DND-41 (cell line): ENCODE measurements at regions not wholly inside any gene's neighbourhood (a gene's known extent, or its start where the extent isn't known, plus 50 kb on each side); places are given as distances from the start of the nearest gene placed in this dataset.

Source experiments
- ATAC-seq: fragments of 200-7000 bp; cut with Tn5 transposase; 3 replicates; pipeline ENCODE4 v1.9.1; 2021; ENCODE audit warnings: low read depth; ENCODE audit not compliant: insufficient read depth
- DNase-seq: peaks from one replicate; pipeline ENCODE4 v3.0.0-alpha.2; 2020
- H2AFZ ChIP-seq: 2 replicates; pipeline ENCODE4 v1.6.0; 2012; ENCODE audit warnings: low read depth, low read length
- H3K27ac ChIP-seq: 2 replicates; pipeline ENCODE4 v1.5.1; 2012; ENCODE audit warnings: low read length, inconsistent platforms
- H3K27me3 ChIP-seq: fragments of 200-600 bp; sonication (generic); 2 replicates; pipeline ENCODE4 v1.6.0; 2012; ENCODE audit warnings: low read length, mild to moderate bottlenecking, inconsistent platforms; ENCODE audit not compliant: insufficient read depth, poor library complexity
- H3K36me3 ChIP-seq: 2 replicates; pipeline ENCODE4 v1.5.1; 2012; ENCODE audit warnings: low read length, inconsistent platforms; ENCODE audit not compliant: insufficient read depth
- H3K4me1 ChIP-seq: 2 replicates; pipeline ENCODE4 v1.5.1; 2012; ENCODE audit warnings: mild to moderate bottlenecking, low read length; ENCODE audit not compliant: insufficient read depth
- H3K4me2 ChIP-seq: 2 replicates; pipeline ENCODE4 v1.6.0; 2012; ENCODE audit warnings: mild to moderate bottlenecking, moderate library complexity, low read length, inconsistent platforms; ENCODE audit not compliant: insufficient read depth
- H3K4me3 ChIP-seq, 2 experiments: fragments of 200-600 bp in 1 of 2; shearing (Covaris generic) in 1 of 2; 2 replicates each; pipeline ENCODE4 v1.5.1; 2012 to 2016; ENCODE audit warnings: inconsistent platforms in 2 of 2, low read length in 2 of 2, mild to moderate bottlenecking in 2 of 2, low read depth in 1 of 2, moderate library complexity in 1 of 2
- H3K79me2 ChIP-seq: 2 replicates; pipeline ENCODE4 v1.6.0; 2012; ENCODE audit warnings: low read length, inconsistent platforms; ENCODE audit not compliant: insufficient read depth
- H3K9ac ChIP-seq: 2 replicates; pipeline ENCODE4 v1.6.0; 2012; ENCODE audit warnings: low read depth, mild to moderate bottlenecking, inconsistent platforms, low read length, moderate library complexity
- H3K9me3 ChIP-seq: 2 replicates; pipeline ENCODE4 v1.5.1; 2012; ENCODE audit warnings: low read length, moderate library complexity, mild to moderate bottlenecking, inconsistent platforms; ENCODE audit not compliant: insufficient read depth, severe bottlenecking
- H4K20me1 ChIP-seq: 2 replicates; pipeline ENCODE4 v1.6.0; 2012; ENCODE audit warnings: low read length; ENCODE audit not compliant: insufficient read depth
- EZH2 ChIP-seq: IDR thresholded peaks from 3 replicates; pipeline ENCODE4 v1.6.1; 2012; ENCODE audit warnings: borderline replicate concordance, low read depth, mild to moderate bottlenecking, moderate library complexity, low read length, inconsistent platforms; ENCODE audit not compliant: severe bottlenecking
- TF ChIP-seq, protein P1 (sequence below): IDR thresholded peaks from 2 replicates; pipeline ENCODE4 v1.5.1; 2012; ENCODE audit warnings: borderline replicate concordance, low read length, moderate library complexity, mild to moderate bottlenecking; ENCODE audit not compliant: poor library complexity, severe bottlenecking; ENCODE audit errors: extremely low read depth

- no peak for DNase-seq
- ATAC-seq: no peak
- TF ChIP-seq EZH2: no peak
- TF ChIP-seq, protein P1, sequence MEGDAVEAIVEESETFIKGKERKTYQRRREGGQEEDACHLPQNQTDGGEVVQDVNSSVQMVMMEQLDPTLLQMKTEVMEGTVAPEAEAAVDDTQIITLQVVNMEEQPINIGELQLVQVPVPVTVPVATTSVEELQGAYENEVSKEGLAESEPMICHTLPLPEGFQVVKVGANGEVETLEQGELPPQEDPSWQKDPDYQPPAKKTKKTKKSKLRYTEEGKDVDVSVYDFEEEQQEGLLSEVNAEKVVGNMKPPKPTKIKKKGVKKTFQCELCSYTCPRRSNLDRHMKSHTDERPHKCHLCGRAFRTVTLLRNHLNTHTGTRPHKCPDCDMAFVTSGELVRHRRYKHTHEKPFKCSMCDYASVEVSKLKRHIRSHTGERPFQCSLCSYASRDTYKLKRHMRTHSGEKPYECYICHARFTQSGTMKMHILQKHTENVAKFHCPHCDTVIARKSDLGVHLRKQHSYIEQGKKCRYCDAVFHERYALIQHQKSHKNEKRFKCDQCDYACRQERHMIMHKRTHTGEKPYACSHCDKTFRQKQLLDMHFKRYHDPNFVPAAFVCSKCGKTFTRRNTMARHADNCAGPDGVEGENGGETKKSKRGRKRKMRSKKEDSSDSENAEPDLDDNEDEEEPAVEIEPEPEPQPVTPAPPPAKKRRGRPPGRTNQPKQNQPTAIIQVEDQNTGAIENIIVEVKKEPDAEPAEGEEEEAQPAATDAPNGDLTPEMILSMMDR: peak; percentile 58
- Histone ChIP-seq H3K36me3 (no peaks in the 10 kb centered on the region), H3K9ac (no peak overlapping the region), H3K9me3 (no peaks in the 10 kb centered on the region), H3K4me2 (no peak overlapping the region), H4K20me1 (no peaks in the 10 kb centered on the region), H3K27me3 (no peaks in the 10 kb centered on the region), H3K4me3 (no peak overlapping the region), H3K79me2 (no peaks in the 10 kb centered on the region), H3K4me1 (no peaks in the 10 kb centered on the region), H3K27ac (no peak overlapping the region), H2AFZ (no peak overlapping the region)
Observed at GRCh38 chr2:56749152-56749752, 565.5 kb downstream of the CCDC85A start.

- Histone ChIP-seq H3K4me2 (no peak overlapping the region), H3K79me2 (no peaks in the 10 kb centered on the region), H3K9ac (no peak overlapping the region), H2AFZ (no peak overlapping the region), H4K20me1 (no peaks in the 10 kb centered on the region), H3K4me1 (no peaks in the 10 kb centered on the region), H3K9me3 (no peaks in the 10 kb centered on the region), H3K27me3 (no peaks in the 10 kb centered on the region), H3K36me3 (no peaks in the 10 kb centered on the region), H3K4me3 (no peak overlapping the region), H3K27ac (no peak overlapping the region)
- no peak for ATAC-seq
- TF ChIP-seq EZH2: no peak
- TF ChIP-seq, protein P1: no peak
- DNase-seq: no peak
Observed at GRCh38 chr2:56753182-56753581, 569.4 kb downstream of the CCDC85A start.

DNA sequence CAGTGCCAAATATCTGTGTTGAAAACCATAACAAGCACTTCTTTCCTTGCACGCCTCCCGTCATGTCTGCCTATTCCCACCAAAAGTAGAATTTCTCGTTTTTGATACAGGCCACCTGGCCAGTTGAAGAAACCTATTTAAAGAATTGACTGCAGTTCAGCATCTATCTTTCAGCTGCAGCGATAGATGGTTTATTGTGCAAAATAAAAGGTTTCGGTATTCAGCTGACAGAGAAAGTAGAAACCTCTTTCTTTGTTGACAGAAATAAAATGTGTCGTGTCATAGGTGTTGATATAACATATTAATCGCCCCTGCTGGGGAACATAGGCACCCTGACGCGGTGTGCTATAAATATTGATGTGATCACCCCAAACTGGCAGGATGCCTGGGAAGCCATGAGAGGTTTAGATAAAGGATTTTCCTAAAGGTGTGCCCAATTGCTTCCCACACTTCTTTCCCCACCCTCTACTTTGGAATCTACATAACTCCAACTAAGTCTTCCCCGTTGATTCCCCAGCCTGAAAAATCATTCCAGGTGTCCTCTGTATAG lies 570.4 kb downstream of the CCDC85A start:
- Histone ChIP-seq H3K9ac (no peak overlapping the region), H3K4me3 (no peak overlapping the region), H3K36me3 (no peaks in the 10 kb centered on the region), H2AFZ (no peak overlapping the region), H3K79me2 (no peaks in the 10 kb centered on the region), H3K4me1 (no peaks in the 10 kb centered on the region), H3K9me3 (no peaks in the 10 kb centered on the region), H4K20me1 (no peaks in the 10 kb centered on the region), H3K27ac (no peak overlapping the region), H3K4me2 (no peak overlapping the region), H3K27me3 (no peaks in the 10 kb centered on the region)
- TF ChIP-seq, protein P1: no peak
- no peak for TF ChIP-seq EZH2
- DNase-seq (no peak), ATAC-seq (no peak)

- TF ChIP-seq, protein P1: no peak
- TF ChIP-seq EZH2: no peak
- H3K4me3 ChIP-seq: no peak overlapping the region
- H3K27me3 ChIP-seq: no peaks in the 10 kb centered on the region
- no peaks in the 10 kb centered on the region for H4K20me1 ChIP-seq
- H3K4me2 ChIP-seq: no peak overlapping the region
- ATAC-seq (no peak), DNase-seq (no peak)
- no peaks in the 10 kb centered on the region for H3K36me3 ChIP-seq
- no peak overlapping the region for H2AFZ ChIP-seq
- no peaks in the 10 kb centered on the region for H3K4me1 ChIP-seq
- H3K27ac ChIP-seq: no peak overlapping the region
- no peak overlapping the region for H3K9ac ChIP-seq
- no peaks in the 10 kb centered on the region for H3K9me3 ChIP-seq
- H3K79me2 ChIP-seq: no peaks in the 10 kb centered on the region
Observed at GRCh38 chr2:56754627-56755026, 570.8 kb downstream of the CCDC85A start.
